ENCODE measurements at regions not wholly inside any gene's neighbourhood (a gene's known extent, or its start where the extent isn't known, plus 50 kb on each side); places are given as distances from the start of the nearest gene placed in this dataset.

GRCh38 chr1:94616506-94616905 lies 74.9 kb upstream of the F3 start:
- Histone ChIP-seq H3K79me2 (ENCODE audit: insufficient read depth, low read length) (no peaks in the 10 kb centered on the region), H3K27ac (ENCODE audit: low read depth, low read length) (no peak overlapping the region), H3K9me3 (ENCODE audit: insufficient read depth, low read depth, low read length) (no peaks in the 10 kb centered on the region), H3K4me3 (ENCODE audit: insufficient read depth, low read depth, low read length) (no peak overlapping the region), H3K4me2 (ENCODE audit: low read length) (no peak overlapping the region), H3K36me3 (ENCODE audit: insufficient read depth, low read length) (no peaks in the 10 kb centered on the region), H3K9ac (ENCODE audit: low read length) (no peak overlapping the region), H3K4me1 (ENCODE audit: insufficient read depth, low read length) (peaks cover 24% of the 10 kb centered on the region), H3K27me3 (ENCODE audit: insufficient read depth, low read length) (no peaks in the 10 kb centered on the region), H2AFZ (ENCODE audit: low read depth, low read length) (no peak overlapping the region), H4K20me1 (ENCODE audit: insufficient read depth, low read length) (no peaks in the 10 kb centered on the region)
- H3K4me3 Mint-ChIP-seq (ENCODE audit: unreplicated experiment), result no peak overlapping the region
- FAIRE-seq, result no peak
- H3K9me3 Mint-ChIP-seq (ENCODE audit: unreplicated experiment), result peaks cover 13% of the 10 kb centered on the region
- no peaks in the 10 kb centered on the region for H3K27me3 Mint-ChIP-seq (ENCODE audit: low read depth, unreplicated experiment)
- no peak for DNase-seq (ENCODE audit: low read depth)
- no peaks in the 10 kb centered on the region for H3K36me3 Mint-ChIP-seq (ENCODE audit: low read depth, unreplicated experiment)
- TF ChIP-seq EZH2 (IDR thresholded peaks at IDR 0.05; ENCODE audit: insufficient read depth, low read length) (no peak), CTCF (IDR thresholded peaks at IDR 0.05; ENCODE audit: insufficient read depth, low read depth, low read length) (no peak)
- H3K4me1 Mint-ChIP-seq (ENCODE audit: low read depth, unreplicated experiment), result peaks cover 37% of the 10 kb centered on the region
- no peak overlapping the region for H3K27ac Mint-ChIP-seq (ENCODE audit: unreplicated experiment)

DNA sequence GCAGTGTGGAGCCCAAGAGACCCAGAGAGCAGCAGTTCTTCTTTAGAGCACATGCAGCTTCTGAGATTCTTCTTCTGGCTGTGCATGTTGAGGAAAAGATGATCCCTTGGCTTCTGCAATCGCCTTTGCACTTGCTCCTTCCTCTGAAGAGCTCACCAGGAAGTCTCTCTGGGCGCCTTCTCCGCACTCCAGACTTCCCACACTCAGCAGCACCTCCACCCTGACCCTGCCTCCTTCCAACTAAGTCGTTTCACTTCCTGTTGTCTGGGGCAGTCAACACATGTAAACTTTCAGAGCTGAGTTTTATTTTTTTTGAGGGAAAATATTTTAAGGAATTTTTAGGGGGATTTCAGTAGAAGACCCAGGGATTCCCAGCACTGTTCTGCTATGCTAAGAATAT lies 73.4 kb upstream of the F3 start:
- H3K79me2 ChIP-seq (ENCODE audit: insufficient read depth, low read length), result no peaks in the 10 kb centered on the region

More for the DNA sequence above, 73.4 kb upstream of the F3 start:
- TF ChIP-seq CTCF (IDR thresholded peaks at IDR 0.05; ENCODE audit: insufficient read depth, low read depth, low read length) (no peak), EZH2 (IDR thresholded peaks at IDR 0.05; ENCODE audit: insufficient read depth, low read length) (no peak)
- H3K36me3 Mint-ChIP-seq (ENCODE audit: low read depth, unreplicated experiment), result no peaks in the 10 kb centered on the region
- DNase-seq (ENCODE audit: low read depth) (no peak), FAIRE-seq (no peak)
- no peaks in the 10 kb centered on the region for H3K27me3 ChIP-seq (ENCODE audit: insufficient read depth, low read length)
- H3K9me3 Mint-ChIP-seq (ENCODE audit: unreplicated experiment), result peaks cover 10% of the 10 kb centered on the region
- H3K27me3 Mint-ChIP-seq (ENCODE audit: low read depth, unreplicated experiment), result no peaks in the 10 kb centered on the region
- H3K9ac ChIP-seq (ENCODE audit: low read length), result no peak overlapping the region
- H3K9me3 ChIP-seq (ENCODE audit: insufficient read depth, low read depth, low read length), result no peaks in the 10 kb centered on the region
- H3K36me3 ChIP-seq (ENCODE audit: insufficient read depth, low read length), result no peaks in the 10 kb centered on the region
- no peak overlapping the region for H2AFZ ChIP-seq (ENCODE audit: low read depth, low read length)
- no peak overlapping the region for H3K27ac Mint-ChIP-seq (ENCODE audit: unreplicated experiment)
- H3K4me3 ChIP-seq (ENCODE audit: insufficient read depth, low read depth, low read length), result no peak overlapping the region
- peaks cover 27% of the 10 kb centered on the region for H3K4me1 Mint-ChIP-seq (ENCODE audit: low read depth, unreplicated experiment)
- H3K4me3 Mint-ChIP-seq (ENCODE audit: unreplicated experiment), result no peak overlapping the region
- peaks cover 18% of the 10 kb centered on the region for H3K4me1 ChIP-seq (ENCODE audit: insufficient read depth, low read length)
- H4K20me1 ChIP-seq (ENCODE audit: insufficient read depth, low read length), result no peaks in the 10 kb centered on the region
- no peak overlapping the region for H3K27ac ChIP-seq (ENCODE audit: low read depth, low read length)
- no peak overlapping the region for H3K4me2 ChIP-seq (ENCODE audit: low read length)
